Caco-2 (cell line): ENCODE measurements at regions not wholly inside any gene's neighbourhood (a gene's known extent, or its start where the extent isn't known, plus 50 kb on each side); places are given as distances from the start of the nearest gene placed in this dataset.

Source experiments
- BruUV-seq: library from RNA; stranded (reverse); fragments of 400-500 nt; replicated peaks from 2 replicates; lab custom pipeline; 2021; lab: Mats Ljungman, UMichigan
- CTCF ChIA-PET: fragments of 300-600 bp; sonication (Branson Sonifier 250); formaldehyde crosslinking; loops from one replicate; lab custom pipeline; 2022; ENCODE audit warnings: antibody characterized with exemption; lab: Charles Lee
- POLR2A ChIA-PET: fragments of 300-600 bp; sonication (Branson Sonifier 250); formaldehyde crosslinking; loops from one replicate; lab custom pipeline; 2022; ENCODE audit warnings: antibody characterized with exemption; lab: Charles Lee
- DNase-seq, 2 experiments: peaks; one replicate each; pipeline versions ENCODE4 v3.0.0 to v3.0.0-alpha.2; 2020 to 2022
- H3K27me3 ChIP-seq: replicated peaks from 2 replicates; pipeline ENCODE4 v1.6.0; 2011; ENCODE audit warnings: low read length; ENCODE audit not compliant: control insufficient read depth, insufficient read depth
- H3K36me3 ChIP-seq: 2 replicates; pipeline ENCODE4 v1.5.1; 2011; ENCODE audit warnings: low read length; ENCODE audit not compliant: control insufficient read depth, insufficient read depth
- H3K4me1 ChIP-seq: fragments of 250-450 bp; sonication (Bioruptor Pico); 2 replicates; pipeline ENCODE4 v1.5.1; 2020; ENCODE audit warnings: mild to moderate bottlenecking
- H3K4me3 ChIP-seq: 2 replicates; pipeline ENCODE4 v1.5.1; 2011; ENCODE audit warnings: low read depth, mild to moderate bottlenecking, control low read depth, low read length
- H3K9me3 ChIP-seq: fragments of 250-450 bp; sonication (Bioruptor Pico); 2 replicates; pipeline ENCODE4 v1.5.1; 2020; ENCODE audit warnings: mild to moderate bottlenecking, moderate library complexity
- H3K27ac Mint-ChIP-seq: one replicate; pipeline ENCODE4 v1.8.0; 2022; ENCODE audit warnings: mixed read lengths; ENCODE audit not compliant: unreplicated experiment
- H3K27me3 Mint-ChIP-seq: one replicate; pipeline ENCODE4 v1.8.0; 2022; ENCODE audit warnings: mixed read lengths; ENCODE audit not compliant: insufficient read depth, unreplicated experiment
- H3K36me3 Mint-ChIP-seq: one replicate; pipeline ENCODE4 v1.8.0; 2022; ENCODE audit warnings: mild to moderate bottlenecking, mixed read lengths; ENCODE audit not compliant: insufficient read depth, unreplicated experiment
- H3K4me1 Mint-ChIP-seq: one replicate; pipeline ENCODE4 v1.8.0; 2022; ENCODE audit warnings: low read depth, mixed read lengths; ENCODE audit not compliant: unreplicated experiment
- H3K4me3 Mint-ChIP-seq: one replicate; pipeline ENCODE4 v1.8.0; 2022; ENCODE audit warnings: mild to moderate bottlenecking, moderate library complexity, mixed read lengths; ENCODE audit not compliant: unreplicated experiment
- H3K9me3 Mint-ChIP-seq: one replicate; pipeline ENCODE4 v1.8.0; 2022; ENCODE audit warnings: mixed read lengths; ENCODE audit not compliant: unreplicated experiment
- intact Hi-C: fragments of 100-400 bp; cut with micrococcal nuclease; formaldehyde crosslinking; loops from one replicate; pipeline ENCODE4 v1.10.0; 2022; ENCODE audit not compliant: unreplicated experiment
- TF ChIP-seq, protein P1 (sequence below), 2 experiments: fragments of 200-600 bp in 1 of 2; IDR thresholded peaks; 1 replicate in 1 of 2; 2 replicates in 1 of 2; pipeline versions ENCODE4 v1.5.1 to v1.8.0; 2011 to 2022; ENCODE audit warnings: antibody characterized with exemption in 1 of 2, control low read depth in 1 of 2, inconsistent platforms in 1 of 2, low read depth in 1 of 2, low read length in 1 of 2, mild to moderate bottlenecking in 1 of 2, moderate library complexity in 1 of 2; ENCODE audit not compliant: insufficient read depth in 1 of 2, severe bottlenecking in 1 of 2, unreplicated experiment in 1 of 2

DNA sequence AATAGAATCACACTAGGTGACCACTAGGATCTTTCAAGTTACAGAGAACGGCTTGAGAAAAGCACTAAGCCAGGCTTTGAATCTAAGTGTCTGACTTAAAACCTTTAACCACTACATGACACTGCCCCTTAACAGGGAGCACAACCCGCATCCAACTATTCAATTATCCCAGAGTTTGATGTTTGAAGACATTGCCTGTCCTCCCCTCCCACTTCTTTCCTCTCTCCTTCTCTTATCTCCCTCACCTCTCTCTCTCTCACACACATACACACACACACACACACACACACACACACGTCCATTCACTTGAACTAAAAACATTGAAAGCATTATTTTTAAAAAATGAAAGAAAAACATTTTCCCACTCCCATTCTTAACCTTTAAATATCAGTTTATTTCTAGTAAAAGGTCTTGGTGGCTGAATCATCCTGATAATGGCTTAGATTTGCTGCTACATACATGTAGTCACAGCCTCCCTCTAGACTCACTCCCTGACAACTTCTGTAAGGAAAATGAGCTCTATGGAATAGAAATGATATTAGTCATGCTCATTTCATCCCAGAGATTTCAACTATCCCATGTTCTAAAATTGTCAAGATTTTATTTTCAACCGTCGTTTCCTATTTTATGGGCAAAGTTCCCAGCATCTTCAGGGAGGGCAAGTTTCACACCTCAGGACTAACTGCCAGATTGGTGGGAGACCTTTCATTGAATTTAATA lies 53.5 kb upstream of the RAP1B start:
- Mint-ChIP-seq H3K27me3 (no peaks in the 10 kb centered on the region), H3K36me3 (no peaks in the 10 kb centered on the region), H3K27ac (no peak overlapping the region), H3K4me1 (peaks cover 7% of the 10 kb centered on the region), H3K9me3 (peaks cover 8% of the 10 kb centered on the region), H3K4me3 (no peak overlapping the region)
- intact Hi-C loops, result no loop called here
- Histone ChIP-seq H3K4me1 (no peaks in the 10 kb centered on the region), H3K27me3 (no peaks in the 10 kb centered on the region; the same call in 1 of the 2 replicates), H3K9me3 (peaks cover 4% of the 10 kb centered on the region; the same call in 1 of the 2 replicates), H3K4me3 (no peak overlapping the region), H3K36me3 (no peaks in the 10 kb centered on the region)
- POLR2A ChIA-PET, result interaction anchor here (0.5 kb wide), 1 partner anchor 53 kb away, joined by 3 read pairs; the partner anchor contains the start of gene RAP1B
- TF ChIP-seq, protein P1, sequence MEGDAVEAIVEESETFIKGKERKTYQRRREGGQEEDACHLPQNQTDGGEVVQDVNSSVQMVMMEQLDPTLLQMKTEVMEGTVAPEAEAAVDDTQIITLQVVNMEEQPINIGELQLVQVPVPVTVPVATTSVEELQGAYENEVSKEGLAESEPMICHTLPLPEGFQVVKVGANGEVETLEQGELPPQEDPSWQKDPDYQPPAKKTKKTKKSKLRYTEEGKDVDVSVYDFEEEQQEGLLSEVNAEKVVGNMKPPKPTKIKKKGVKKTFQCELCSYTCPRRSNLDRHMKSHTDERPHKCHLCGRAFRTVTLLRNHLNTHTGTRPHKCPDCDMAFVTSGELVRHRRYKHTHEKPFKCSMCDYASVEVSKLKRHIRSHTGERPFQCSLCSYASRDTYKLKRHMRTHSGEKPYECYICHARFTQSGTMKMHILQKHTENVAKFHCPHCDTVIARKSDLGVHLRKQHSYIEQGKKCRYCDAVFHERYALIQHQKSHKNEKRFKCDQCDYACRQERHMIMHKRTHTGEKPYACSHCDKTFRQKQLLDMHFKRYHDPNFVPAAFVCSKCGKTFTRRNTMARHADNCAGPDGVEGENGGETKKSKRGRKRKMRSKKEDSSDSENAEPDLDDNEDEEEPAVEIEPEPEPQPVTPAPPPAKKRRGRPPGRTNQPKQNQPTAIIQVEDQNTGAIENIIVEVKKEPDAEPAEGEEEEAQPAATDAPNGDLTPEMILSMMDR (IDR thresholded peaks at IDR 0.05; ENCODE audit: insufficient read depth in 1 of 2, low read depth in 1 of 2, low read length in 1 of 2, severe bottlenecking in 1 of 2, unreplicated experiment in 1 of 2), result no peak
- BruUV-seq, result no TSS peak
- CTCF ChIA-PET, result no interaction called here
- no peak for DNase-seq

DNA sequence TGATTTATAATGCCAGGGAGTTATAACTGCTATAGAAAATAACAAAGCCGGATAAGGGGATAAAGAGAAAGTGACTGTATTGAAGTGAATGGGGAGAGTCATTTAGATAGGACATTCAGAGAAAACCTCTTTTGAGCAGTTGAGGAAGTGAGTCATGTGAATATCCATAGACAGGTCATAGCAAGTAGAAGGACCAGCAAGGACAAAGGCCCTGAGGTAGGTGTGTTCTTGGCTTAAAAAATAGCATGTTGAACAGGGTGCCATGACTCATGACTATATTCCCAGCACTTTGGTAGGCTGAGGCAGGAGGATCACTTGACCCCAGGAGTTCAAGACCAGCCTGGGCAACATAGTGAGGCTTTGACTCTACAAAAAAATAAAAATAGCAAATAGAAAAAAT lies 51.5 kb upstream of the RAP1B start:
- Histone ChIP-seq H3K4me1 (no peaks in the 10 kb centered on the region), H3K27me3 (no peaks in the 10 kb centered on the region; the same call in 1 of the 2 replicates), H3K4me3 (no peak overlapping the region), H3K9me3 (peaks cover 3% of the 10 kb centered on the region; the same call in 1 of the 2 replicates), H3K36me3 (no peaks in the 10 kb centered on the region)
- no TSS peak for BruUV-seq
- ChIA-PET POLR2A (no interaction called here), CTCF (no interaction called here)
- H3K4me3 Mint-ChIP-seq, result no peak overlapping the region
- H3K4me1 Mint-ChIP-seq, result peaks cover 7% of the 10 kb centered on the region
- H3K36me3 Mint-ChIP-seq, result no peaks in the 10 kb centered on the region
- no peaks in the 10 kb centered on the region for H3K27me3 Mint-ChIP-seq
- TF ChIP-seq, protein P1 (IDR thresholded peaks at IDR 0.05; ENCODE audit: insufficient read depth in 1 of 2, low read depth in 1 of 2, low read length in 1 of 2, severe bottlenecking in 1 of 2, unreplicated experiment in 1 of 2), result no peak
- peaks cover 8% of the 10 kb centered on the region for H3K9me3 Mint-ChIP-seq
- DNase-seq, result no peak
- intact Hi-C loops, result no loop called here
- H3K27ac Mint-ChIP-seq, result no peak overlapping the region

DNA sequence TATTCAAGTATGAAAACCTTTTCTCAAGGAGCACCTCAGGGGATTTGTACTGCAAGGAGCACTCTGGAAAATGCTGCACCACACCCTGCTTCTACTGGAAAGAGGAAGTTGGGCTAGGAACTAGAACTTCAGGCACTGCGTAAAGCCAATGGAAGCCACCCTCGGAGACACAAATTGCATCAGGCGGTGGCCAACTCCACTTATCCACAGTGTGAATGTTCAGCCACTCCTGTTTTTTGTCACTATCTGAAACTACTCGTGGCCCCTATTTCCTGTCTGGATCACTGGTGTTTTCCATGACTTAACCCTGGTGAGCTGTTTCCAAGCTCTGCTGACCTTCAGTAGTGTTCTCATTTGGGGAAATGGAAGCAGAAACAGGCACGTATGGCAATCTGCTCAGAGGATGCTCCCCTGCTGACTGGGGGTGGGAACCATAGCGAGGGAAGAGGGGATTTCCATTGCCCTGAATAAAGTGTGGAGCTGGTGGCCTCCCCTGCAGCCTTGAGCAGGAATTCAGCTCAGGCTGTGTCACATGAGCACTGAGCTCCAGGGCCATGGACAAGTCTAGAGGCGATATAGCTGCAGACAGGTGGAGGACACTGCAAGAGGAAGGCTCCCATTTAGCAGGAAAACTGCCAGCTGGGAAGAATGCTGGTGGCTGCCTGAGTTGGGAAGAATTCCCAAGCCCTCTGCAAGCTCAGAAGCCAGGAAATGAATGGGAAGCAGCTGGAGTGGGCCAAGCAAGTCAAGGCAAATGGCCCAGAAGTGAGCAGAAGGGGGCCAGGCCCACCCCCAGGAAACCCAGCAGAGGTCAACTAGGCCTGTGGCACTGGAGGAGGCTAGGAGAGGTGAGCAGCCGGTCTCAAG lies 50.5 kb upstream of the RAP1B start:
- POLR2A ChIA-PET, result no interaction called here
- intact Hi-C loops, result loop anchor here (2.0 kb wide), 1 partner anchor 201 kb away; no protein-coding TSS in a partner anchor
- BruUV-seq, result no TSS peak

More for the DNA sequence above, 50.5 kb upstream of the RAP1B start:
- H3K4me3 ChIP-seq, result no peak overlapping the region
- H3K4me3 Mint-ChIP-seq, result no peak overlapping the region
- H3K4me1 Mint-ChIP-seq, result peaks cover 7% of the 10 kb centered on the region
- peaks cover 7% of the 10 kb centered on the region for H3K9me3 Mint-ChIP-seq
- H3K27me3 Mint-ChIP-seq, result no peaks in the 10 kb centered on the region
- CTCF ChIA-PET, result no interaction called here
- TF ChIP-seq, protein P1 (IDR thresholded peaks at IDR 0.05; ENCODE audit: insufficient read depth in 1 of 2, low read depth in 1 of 2, low read length in 1 of 2, severe bottlenecking in 1 of 2, unreplicated experiment in 1 of 2), result no peak
- DNase-seq, result no peak
- no peaks in the 10 kb centered on the region for H3K9me3 ChIP-seq
- no peaks in the 10 kb centered on the region for H3K36me3 ChIP-seq
- H3K4me1 ChIP-seq, result 0 out of 2 replicates have a peak, but pooled peaks cover 2% of the 10 kb centered on the region
- H3K27ac Mint-ChIP-seq, result peak overlapping the region; percentile 55
- H3K27me3 ChIP-seq, result no peaks in the 10 kb centered on the region; the same call in 1 of the 2 replicates
- no peaks in the 10 kb centered on the region for H3K36me3 Mint-ChIP-seq
